Peyer's patch (tissue), 4 donors: ENCODE measurements at regions not wholly inside any gene's neighbourhood (a gene's known extent, or its start where the extent isn't known, plus 50 kb on each side); places are given as distances from the start of the nearest gene placed in this dataset.

Experiments
- CTCF ChIP-seq, 6 experiments: fragments of 450-650 bp in 4 of 6; fragments of 200-600 bp in 2 of 6; sonication (generic) in 1 of 6; IDR thresholded peaks; one replicate each; pipeline ENCODE4 v1.5.1; 2017 to 2019; ENCODE audit warnings: antibody characterized with exemption in 6 of 6, mild to moderate bottlenecking in 3 of 6, moderate library complexity in 1 of 6
- POLR2A ChIP-seq, 2 donors: fragments of 450-650 bp; IDR thresholded peaks; one replicate each; pipeline ENCODE4 v1.5.1; 2017; ENCODE audit warnings: antibody characterized with exemption in 2 of 2, mild to moderate bottlenecking in 2 of 2, moderate library complexity in 2 of 2

- TF ChIP-seq CTCF (IDR thresholded peaks at IDR 0.05) (no peak), POLR2A (IDR thresholded peaks at IDR 0.05) (no peak)
Observed at GRCh38 chr13:50283017-50283416, 267.8 kb downstream of the KCNRG start.
